LNCAP (cell line): ENCODE measurements at regions not wholly inside any gene's neighbourhood (a gene's known extent, or its start where the extent isn't known, plus 50 kb on each side); places are given as distances from the start of the nearest gene placed in this dataset.

ENCODE experiments used
- TF ChIP-seq, protein P1 (sequence below): fragments of 450-650 bp; IDR thresholded peaks from 2 replicates; pipeline ENCODE4 v1.5.1; 2017; ENCODE audit warnings: mild to moderate bottlenecking

DNA sequence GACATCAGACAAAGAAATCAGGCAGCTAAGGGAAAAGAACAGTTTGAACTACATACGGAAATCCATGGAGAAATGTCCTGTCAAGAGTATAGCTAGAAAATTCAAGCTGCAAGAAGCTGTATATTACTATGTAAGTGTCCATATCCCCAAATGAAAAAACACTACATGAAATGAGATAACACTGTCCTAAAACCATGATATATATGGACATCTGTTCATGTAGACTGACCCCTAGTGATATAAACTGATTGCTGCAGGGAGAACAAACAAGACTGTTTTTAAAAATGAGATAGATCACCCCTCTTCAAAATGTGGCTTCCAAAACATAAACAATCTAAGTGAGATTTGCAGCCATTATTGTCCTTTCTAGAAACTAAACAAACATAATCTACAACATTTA lies 985.6 kb downstream of the EPHA3 start:
- TF ChIP-seq, protein P1, sequence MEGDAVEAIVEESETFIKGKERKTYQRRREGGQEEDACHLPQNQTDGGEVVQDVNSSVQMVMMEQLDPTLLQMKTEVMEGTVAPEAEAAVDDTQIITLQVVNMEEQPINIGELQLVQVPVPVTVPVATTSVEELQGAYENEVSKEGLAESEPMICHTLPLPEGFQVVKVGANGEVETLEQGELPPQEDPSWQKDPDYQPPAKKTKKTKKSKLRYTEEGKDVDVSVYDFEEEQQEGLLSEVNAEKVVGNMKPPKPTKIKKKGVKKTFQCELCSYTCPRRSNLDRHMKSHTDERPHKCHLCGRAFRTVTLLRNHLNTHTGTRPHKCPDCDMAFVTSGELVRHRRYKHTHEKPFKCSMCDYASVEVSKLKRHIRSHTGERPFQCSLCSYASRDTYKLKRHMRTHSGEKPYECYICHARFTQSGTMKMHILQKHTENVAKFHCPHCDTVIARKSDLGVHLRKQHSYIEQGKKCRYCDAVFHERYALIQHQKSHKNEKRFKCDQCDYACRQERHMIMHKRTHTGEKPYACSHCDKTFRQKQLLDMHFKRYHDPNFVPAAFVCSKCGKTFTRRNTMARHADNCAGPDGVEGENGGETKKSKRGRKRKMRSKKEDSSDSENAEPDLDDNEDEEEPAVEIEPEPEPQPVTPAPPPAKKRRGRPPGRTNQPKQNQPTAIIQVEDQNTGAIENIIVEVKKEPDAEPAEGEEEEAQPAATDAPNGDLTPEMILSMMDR: peak; percentile 82

- TF ChIP-seq, protein P1: no peak
These were observed 988.4 kb downstream of the EPHA3 start for GRCh38 chr3:90095811-90096210.

DNA sequence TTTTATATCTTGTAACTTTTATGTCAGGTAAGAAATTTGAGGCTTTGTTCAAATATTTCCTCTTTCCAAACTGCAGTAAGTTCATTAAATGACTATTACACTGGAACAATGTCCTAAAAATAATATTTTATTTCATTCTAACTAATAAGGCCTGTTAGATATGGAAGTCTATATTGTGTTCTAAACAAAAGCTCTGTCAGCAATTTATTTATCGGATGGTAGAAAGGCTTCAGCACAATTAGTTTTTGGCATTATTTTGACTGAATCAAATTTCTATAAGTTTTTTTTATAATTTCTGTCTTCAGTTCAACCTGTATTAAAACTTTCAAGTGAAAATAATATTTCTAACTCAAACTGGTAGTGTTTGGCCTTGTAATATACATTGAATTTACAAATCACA lies 992.1 kb downstream of the EPHA3 start:
- TF ChIP-seq, protein P1: no peak

DNA sequence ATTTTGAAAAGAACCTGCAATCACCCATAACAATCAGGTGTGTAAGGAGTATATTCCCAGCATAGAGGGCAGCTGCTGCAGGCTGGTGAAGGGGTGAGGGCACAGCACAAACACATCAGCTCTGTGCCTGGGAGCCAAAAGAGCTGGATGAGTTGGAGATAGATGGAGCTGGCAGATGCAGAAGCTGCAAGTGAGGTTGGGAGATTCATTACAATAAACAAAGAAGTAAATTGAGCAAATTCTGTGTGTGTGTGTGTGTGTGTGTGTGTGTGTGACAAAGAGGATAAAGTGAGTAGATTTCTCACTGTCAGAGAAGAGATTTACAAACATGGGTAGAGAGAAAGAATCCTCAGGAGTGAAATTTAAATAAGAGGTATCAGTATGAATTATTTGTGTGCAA lies 994.7 kb downstream of the EPHA3 start:
- TF ChIP-seq, protein P1: no peak

- TF ChIP-seq, protein P1: no peak
These were observed 1013.9 kb downstream of the EPHA3 start for GRCh38 chr3:90121326-90121725.

- TF ChIP-seq, protein P1: no peak
These were observed 1021.0 kb downstream of the EPHA3 start for GRCh38 chr3:90128391-90128790.

- TF ChIP-seq, protein P1: no peak
These were observed 1022.3 kb downstream of the EPHA3 start for GRCh38 chr3:90129730-90130129.

DNA sequence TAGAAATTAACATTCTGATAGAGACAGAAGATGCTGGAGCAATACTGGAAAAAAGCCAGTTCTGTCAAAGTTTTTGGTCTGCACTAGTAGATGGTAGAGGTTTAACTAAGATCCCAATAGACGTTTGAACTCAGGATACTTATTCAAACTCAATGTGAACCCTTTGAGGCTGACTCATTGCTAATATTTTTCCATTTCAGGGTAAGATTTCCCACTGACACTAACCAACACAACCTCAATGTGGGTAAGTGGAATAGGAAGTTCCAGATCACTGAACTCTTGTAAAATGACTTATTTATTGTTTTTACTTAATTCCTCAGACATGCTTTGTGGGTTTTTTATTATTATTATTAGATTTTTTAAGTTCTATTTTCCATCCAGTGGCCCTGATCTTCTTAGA lies 1024.8 kb downstream of the EPHA3 start:
- TF ChIP-seq, protein P1: no peak
